HL-60 (cell line): ENCODE measurements at regions not wholly inside any gene's neighbourhood (a gene's known extent, or its start where the extent isn't known, plus 50 kb on each side); places are given as distances from the start of the nearest gene placed in this dataset.

ENCODE experiments used
- DNase-seq, 2 experiments: peaks; one replicate each; pipeline ENCODE4 v3.0.0-alpha.2; 2010 to 2020; ENCODE audit warnings: low read depth in 1 of 2, low spot score in 1 of 2
- H3K27ac ChIP-seq: fragments of 250-450 bp; sonication (Bioruptor Pico); replicated peaks from 2 replicates; pipeline ENCODE4 v1.5.1; 2020; ENCODE audit warnings: mild to moderate bottlenecking, moderate library complexity
- H3K27me3 ChIP-seq: fragments of 250-450 bp; sonication (Bioruptor Pico); 2 replicates; pipeline ENCODE4 v1.5.1; 2021; ENCODE audit warnings: mild to moderate bottlenecking, moderate library complexity; ENCODE audit not compliant: insufficient read depth, poor library complexity, severe bottlenecking
- H3K4me3 ChIP-seq: replicated peaks from 2 replicates; pipeline ENCODE4 v1.5.1; 2011; ENCODE audit warnings: mild to moderate bottlenecking, control low read depth, low read length; ENCODE audit not compliant: insufficient read depth
- GABPA ChIP-seq: IDR thresholded peaks from 2 replicates; pipeline ENCODE4 v1.6.1; 2012; ENCODE audit warnings: low read depth
- POLR2AphosphoS5 ChIP-seq: IDR thresholded peaks from 2 replicates; pipeline ENCODE4 v1.6.1; 2012; ENCODE audit warnings: low read depth
- REST ChIP-seq: IDR thresholded peaks from 2 replicates; pipeline ENCODE4 v1.6.1; 2012; ENCODE audit warnings: low read depth; ENCODE audit not compliant: insufficient replicate concordance
- SPI1 ChIP-seq: IDR thresholded peaks from 2 replicates; pipeline ENCODE4 v1.6.1; 2012; ENCODE audit warnings: low read depth, mild to moderate bottlenecking, borderline replicate concordance
- TF ChIP-seq, protein P1 (sequence below): IDR thresholded peaks from one replicate; pipeline ENCODE4 v1.5.1; 2011; ENCODE audit warnings: low read length, control low read depth, inconsistent platforms; ENCODE audit not compliant: insufficient read depth

DNA sequence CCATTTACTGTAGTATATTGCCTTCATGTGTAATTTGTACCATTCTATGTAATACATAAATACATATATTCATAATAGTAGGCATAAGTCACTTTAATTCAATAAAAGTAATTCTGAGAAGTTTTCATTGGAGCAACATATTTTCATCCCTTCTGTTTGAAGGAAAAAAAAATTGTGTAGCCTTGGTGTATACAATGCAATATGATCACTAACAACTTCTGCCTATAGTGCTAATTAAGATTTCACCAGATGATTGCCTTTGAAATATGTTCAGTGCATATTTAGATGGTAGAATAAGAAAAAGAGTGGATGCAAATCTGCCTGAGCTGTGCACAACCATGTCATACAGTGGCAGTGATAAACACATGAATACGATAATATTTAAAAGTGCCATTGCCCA, 996.8 kb downstream of the EFNA5 start:
- H3K27ac ChIP-seq = no peak overlapping the region

GRCh38 chr5:106661866-106662265, 1008.9 kb downstream of the EFNA5 start:
- no peak for DNase-seq
- Histone ChIP-seq H3K27me3 (no peaks in the 10 kb centered on the region), H3K4me3 (no peak overlapping the region), H3K27ac (no peak overlapping the region)
- TF ChIP-seq REST (no peak), GABPA (no peak), SPI1 (no peak), POLR2AphosphoS5 (no peak)
- TF ChIP-seq, protein P1, sequence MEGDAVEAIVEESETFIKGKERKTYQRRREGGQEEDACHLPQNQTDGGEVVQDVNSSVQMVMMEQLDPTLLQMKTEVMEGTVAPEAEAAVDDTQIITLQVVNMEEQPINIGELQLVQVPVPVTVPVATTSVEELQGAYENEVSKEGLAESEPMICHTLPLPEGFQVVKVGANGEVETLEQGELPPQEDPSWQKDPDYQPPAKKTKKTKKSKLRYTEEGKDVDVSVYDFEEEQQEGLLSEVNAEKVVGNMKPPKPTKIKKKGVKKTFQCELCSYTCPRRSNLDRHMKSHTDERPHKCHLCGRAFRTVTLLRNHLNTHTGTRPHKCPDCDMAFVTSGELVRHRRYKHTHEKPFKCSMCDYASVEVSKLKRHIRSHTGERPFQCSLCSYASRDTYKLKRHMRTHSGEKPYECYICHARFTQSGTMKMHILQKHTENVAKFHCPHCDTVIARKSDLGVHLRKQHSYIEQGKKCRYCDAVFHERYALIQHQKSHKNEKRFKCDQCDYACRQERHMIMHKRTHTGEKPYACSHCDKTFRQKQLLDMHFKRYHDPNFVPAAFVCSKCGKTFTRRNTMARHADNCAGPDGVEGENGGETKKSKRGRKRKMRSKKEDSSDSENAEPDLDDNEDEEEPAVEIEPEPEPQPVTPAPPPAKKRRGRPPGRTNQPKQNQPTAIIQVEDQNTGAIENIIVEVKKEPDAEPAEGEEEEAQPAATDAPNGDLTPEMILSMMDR = no peak

More for the DNA sequence above, 996.8 kb downstream of the EFNA5 start:
- H3K27me3 ChIP-seq = no peaks in the 10 kb centered on the region
- TF ChIP-seq, protein P1 = no peak
- TF ChIP-seq POLR2AphosphoS5 (no peak), GABPA (no peak), REST (no peak), SPI1 (no peak)
- no peak for DNase-seq
- H3K4me3 ChIP-seq = no peak overlapping the region

DNA sequence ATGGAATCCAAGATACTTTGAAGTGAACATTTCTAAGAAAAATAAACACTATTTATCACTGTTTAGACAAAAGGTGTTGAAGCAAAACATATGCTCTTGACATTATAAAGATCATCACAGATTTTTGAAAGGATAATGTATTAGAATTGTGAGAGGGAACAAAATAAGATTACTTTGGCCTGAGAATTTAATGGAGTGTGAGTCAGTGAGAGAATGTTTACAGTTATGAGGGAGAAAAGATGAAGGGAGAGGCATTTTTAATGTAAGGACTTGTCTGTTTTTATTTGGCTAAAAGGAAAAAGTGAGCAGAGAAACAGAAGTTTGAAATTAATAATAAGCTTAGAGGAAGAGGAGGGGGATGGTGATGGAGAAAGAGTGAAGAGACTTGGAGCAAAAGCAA, 1010.1 kb downstream of the EFNA5 start:
- TF ChIP-seq, protein P1 = no peak
- TF ChIP-seq SPI1 (no peak), GABPA (no peak), REST (no peak), POLR2AphosphoS5 (no peak)
- H3K27ac ChIP-seq = no peak overlapping the region
- DNase-seq = no peak
- no peaks in the 10 kb centered on the region for H3K27me3 ChIP-seq
- H3K4me3 ChIP-seq = no peak overlapping the region
